DOHH2 (cell line): ENCODE measurements at regions not wholly inside any gene's neighbourhood (a gene's known extent, or its start where the extent isn't known, plus 50 kb on each side); places are given as distances from the start of the nearest gene placed in this dataset.

ENCODE experiments used
- H3F3A ChIP-seq: fragments of 200-600 bp; sonication (generic), shearing (Covaris generic); 2 replicates; pipeline ENCODE4 v1.6.0; 2016; ENCODE audit warnings: antibody characterized with exemption, mild to moderate bottlenecking; ENCODE audit not compliant: control insufficient read depth, insufficient read depth
- H3K27ac ChIP-seq: fragments of 200-600 bp; sonication (generic); 2 replicates; pipeline ENCODE4 v1.5.1; 2014; ENCODE audit warnings: low read depth, mild to moderate bottlenecking, low read length, moderate library complexity
- H3K27me3 ChIP-seq: fragments of 200-600 bp; sonication (generic); 2 replicates; pipeline ENCODE4 v1.6.1; 2014; ENCODE audit warnings: mild to moderate bottlenecking, low read length, mixed read lengths; ENCODE audit not compliant: control insufficient read depth
- H3K36me3 ChIP-seq: fragments of 200-600 bp; sonication (generic); 2 replicates; pipeline ENCODE4 v1.6.1; 2014; ENCODE audit warnings: mild to moderate bottlenecking, low read length, moderate library complexity, mixed read lengths; ENCODE audit not compliant: control insufficient read depth
- H3K4me1 ChIP-seq: fragments of 200-600 bp; sonication (generic); 2 replicates; pipeline ENCODE4 v1.6.1; 2014; ENCODE audit warnings: mild to moderate bottlenecking, low read length, mixed read lengths; ENCODE audit not compliant: control insufficient read depth
- H3K4me2 ChIP-seq: fragments of 200-600 bp; sonication (generic); 2 replicates; pipeline ENCODE4 v1.6.0; 2014; ENCODE audit warnings: mild to moderate bottlenecking, low read length, moderate library complexity
- H3K4me3 ChIP-seq: fragments of 200-600 bp; sonication (generic); 2 replicates; pipeline ENCODE4 v1.5.1; 2014; ENCODE audit warnings: mild to moderate bottlenecking, low read length, mixed read lengths
- H3K79me2 ChIP-seq: fragments of 200-600 bp; sonication (generic); 2 replicates; pipeline ENCODE4 v1.6.1; 2014; ENCODE audit warnings: mild to moderate bottlenecking, low read length, mixed read lengths; ENCODE audit not compliant: control insufficient read depth
- H3K9me2 ChIP-seq: fragments of 200-600 bp; sonication (generic); replicated peaks from 2 replicates; pipeline ENCODE4 v1.6.1; 2014; ENCODE audit warnings: mild to moderate bottlenecking, low read length, mixed read lengths; ENCODE audit not compliant: control insufficient read depth
- H3K9me3 ChIP-seq: fragments of 200-600 bp; sonication (generic); 2 replicates; pipeline ENCODE4 v1.6.1; 2014; ENCODE audit warnings: antibody characterized with exemption, low read length, mixed read lengths; ENCODE audit not compliant: control insufficient read depth, insufficient read depth
- H4K20me1 ChIP-seq: fragments of 200-600 bp; sonication (generic); 2 replicates; pipeline ENCODE4 v1.6.0; 2014; ENCODE audit warnings: low read depth, mild to moderate bottlenecking, antibody characterized with exemption, low read length, moderate library complexity; ENCODE audit not compliant: control insufficient read depth, insufficient read depth
- EZH2phosphoT487 ChIP-seq: fragments of 200-600 bp; sonication (generic); IDR thresholded peaks from 2 replicates; pipeline ENCODE4 v1.6.1; 2017; ENCODE audit warnings: borderline replicate concordance, mild to moderate bottlenecking, antibody characterized with exemption, low read length, moderate library complexity, mixed read lengths
- TF ChIP-seq, protein P1 (sequence below): fragments of 200-600 bp; sonication (generic); IDR thresholded peaks from one replicate; pipeline ENCODE4 v1.5.1; 2014; ENCODE audit warnings: antibody characterized with exemption, mild to moderate bottlenecking, low read depth, low read length; ENCODE audit not compliant: poor library complexity, severe bottlenecking

DNA sequence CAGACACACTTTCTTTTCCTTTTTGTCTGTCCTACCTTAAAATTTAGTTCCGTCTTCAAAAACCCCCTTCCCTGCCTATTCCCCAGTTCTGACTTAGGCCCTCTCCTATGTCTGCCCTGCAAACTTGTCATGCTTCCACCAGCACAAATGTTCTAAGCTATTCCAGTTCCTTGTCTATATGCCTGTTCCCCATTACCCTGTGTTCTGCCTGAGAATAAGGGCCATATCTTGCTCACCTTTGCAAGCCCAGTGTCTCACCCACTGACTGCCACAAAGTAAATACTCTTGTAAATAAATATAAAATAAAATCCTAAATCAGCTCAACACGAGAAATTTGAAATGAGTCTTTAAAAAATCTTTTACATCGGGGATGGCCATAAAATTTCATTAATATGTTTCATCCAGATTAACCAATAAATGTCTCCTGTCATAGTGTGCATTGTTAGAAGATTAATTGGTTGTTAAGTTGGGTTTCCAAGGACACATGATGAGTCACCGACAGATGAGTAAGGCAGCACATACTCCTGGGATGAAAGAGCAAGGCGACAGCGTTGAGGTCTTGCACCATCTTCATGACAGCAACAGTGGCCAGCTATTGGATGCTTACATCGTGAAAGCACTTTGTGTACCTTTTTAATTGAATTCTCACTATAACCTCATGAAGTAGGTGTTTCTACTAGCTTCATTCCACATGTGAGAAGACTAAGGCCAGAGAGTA is 92.6 kb upstream of the NGF start:
- no peaks in the 10 kb centered on the region for H3K27me3 ChIP-seq
- no peak overlapping the region for H3K27ac ChIP-seq
- TF ChIP-seq, protein P1, sequence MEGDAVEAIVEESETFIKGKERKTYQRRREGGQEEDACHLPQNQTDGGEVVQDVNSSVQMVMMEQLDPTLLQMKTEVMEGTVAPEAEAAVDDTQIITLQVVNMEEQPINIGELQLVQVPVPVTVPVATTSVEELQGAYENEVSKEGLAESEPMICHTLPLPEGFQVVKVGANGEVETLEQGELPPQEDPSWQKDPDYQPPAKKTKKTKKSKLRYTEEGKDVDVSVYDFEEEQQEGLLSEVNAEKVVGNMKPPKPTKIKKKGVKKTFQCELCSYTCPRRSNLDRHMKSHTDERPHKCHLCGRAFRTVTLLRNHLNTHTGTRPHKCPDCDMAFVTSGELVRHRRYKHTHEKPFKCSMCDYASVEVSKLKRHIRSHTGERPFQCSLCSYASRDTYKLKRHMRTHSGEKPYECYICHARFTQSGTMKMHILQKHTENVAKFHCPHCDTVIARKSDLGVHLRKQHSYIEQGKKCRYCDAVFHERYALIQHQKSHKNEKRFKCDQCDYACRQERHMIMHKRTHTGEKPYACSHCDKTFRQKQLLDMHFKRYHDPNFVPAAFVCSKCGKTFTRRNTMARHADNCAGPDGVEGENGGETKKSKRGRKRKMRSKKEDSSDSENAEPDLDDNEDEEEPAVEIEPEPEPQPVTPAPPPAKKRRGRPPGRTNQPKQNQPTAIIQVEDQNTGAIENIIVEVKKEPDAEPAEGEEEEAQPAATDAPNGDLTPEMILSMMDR: no peak
- no peak for TF ChIP-seq EZH2phosphoT487
- no peaks in the 10 kb centered on the region for H3K36me3 ChIP-seq
- H3K4me3 ChIP-seq: no peak overlapping the region
- no peaks in the 10 kb centered on the region for H3K79me2 ChIP-seq
- no peaks in the 10 kb centered on the region for H3F3A ChIP-seq
- no peak overlapping the region for H3K4me2 ChIP-seq
- no peaks in the 10 kb centered on the region for H4K20me1 ChIP-seq
- H3K4me1 ChIP-seq: no peaks in the 10 kb centered on the region
- no peaks in the 10 kb centered on the region for H3K9me2 ChIP-seq
- no peaks in the 10 kb centered on the region for H3K9me3 ChIP-seq

DNA sequence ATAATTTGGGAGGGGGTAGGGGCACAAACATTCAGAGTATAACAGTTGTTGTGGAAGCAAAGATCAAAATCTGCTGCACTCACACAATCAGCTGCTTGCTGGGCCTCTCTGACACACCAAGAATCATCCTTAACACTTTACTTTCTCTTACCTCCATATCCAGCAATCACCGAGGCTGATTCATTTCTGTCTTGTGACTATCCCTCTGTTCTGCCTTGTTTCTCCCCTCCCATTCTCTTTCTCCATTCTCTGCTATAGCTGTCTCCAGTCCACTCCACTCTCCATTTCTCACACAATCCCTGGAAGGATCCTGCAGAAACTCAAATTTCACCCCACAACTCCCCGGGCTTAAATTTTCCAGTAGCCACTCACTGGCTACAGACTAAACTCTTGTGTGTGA is 91.8 kb upstream of the NGF start:
- TF ChIP-seq, protein P1: no peak
- no peak for TF ChIP-seq EZH2phosphoT487
- Histone ChIP-seq H3K4me2 (no peak overlapping the region), H3K9me2 (no peaks in the 10 kb centered on the region), H3F3A (no peaks in the 10 kb centered on the region), H3K4me3 (no peak overlapping the region), H3K27ac (no peak overlapping the region), H3K79me2 (no peaks in the 10 kb centered on the region), H3K9me3 (no peaks in the 10 kb centered on the region), H4K20me1 (no peaks in the 10 kb centered on the region), H3K27me3 (no peaks in the 10 kb centered on the region), H3K4me1 (no peaks in the 10 kb centered on the region), H3K36me3 (no peaks in the 10 kb centered on the region)

DNA sequence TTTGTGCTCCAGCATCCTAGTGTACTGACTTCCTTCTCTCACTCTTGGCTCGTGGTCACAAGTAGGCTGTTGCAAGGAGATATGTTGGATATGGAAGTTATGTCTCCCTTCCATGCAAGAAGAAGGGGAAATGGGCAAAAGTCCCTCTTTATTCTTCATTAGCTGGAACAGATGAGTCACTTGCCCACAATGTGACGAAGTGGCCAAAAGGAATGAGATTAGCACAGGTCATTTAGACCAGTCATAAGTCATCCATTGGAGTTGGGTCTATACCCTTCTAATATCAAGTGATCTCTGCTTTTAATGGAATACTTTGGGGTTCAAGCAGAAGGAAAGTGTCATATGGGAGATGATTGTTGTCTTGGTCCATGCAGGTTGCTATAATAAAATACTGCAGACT is 91.2 kb upstream of the NGF start:
- Histone ChIP-seq H3K9me3 (no peaks in the 10 kb centered on the region; the same call in 1 of the 2 replicates), H3K9me2 (no peaks in the 10 kb centered on the region), H3K4me1 (no peaks in the 10 kb centered on the region), H3K4me2 (no peak overlapping the region), H3K79me2 (no peaks in the 10 kb centered on the region), H3K27me3 (no peaks in the 10 kb centered on the region), H3K27ac (no peak overlapping the region), H4K20me1 (no peaks in the 10 kb centered on the region), H3F3A (no peaks in the 10 kb centered on the region), H3K36me3 (no peaks in the 10 kb centered on the region), H3K4me3 (no peak overlapping the region)
- TF ChIP-seq, protein P1: no peak
- no peak for TF ChIP-seq EZH2phosphoT487
